H1 (cell line): ENCODE measurements at regions not wholly inside any gene's neighbourhood (a gene's known extent, or its start where the extent isn't known, plus 50 kb on each side); places are given as distances from the start of the nearest gene placed in this dataset.
"Not testable (repeated sequence)": the region's sequence is repeated elsewhere in the genome, so short reads cannot be mapped to it uniquely, and the experiment has no call there.

Source experiments
- CTCF ChIA-PET: fragments of 300-600 bp; sonication (Branson Sonifier 250); formaldehyde crosslinking; loops from one replicate; lab custom pipeline; 2021; ENCODE audit not compliant: partially characterized antibody; lab: Charles Lee
- POLR2A ChIA-PET: fragments of 300-600 bp; sonication (Branson Sonifier 250); formaldehyde crosslinking; loops from one replicate; lab custom pipeline; 2021; ENCODE audit warnings: inconsistent platforms; ENCODE audit not compliant: partially characterized antibody; lab: Charles Lee
- DNase-seq, 2 experiments: peaks; one replicate each; pipeline versions ENCODE4 v3.0.0 to v3.0.0-alpha.2; 2010 to 2022; ENCODE audit warnings: low spot score in 2 of 2, low read depth in 1 of 2, mixed read lengths in 1 of 2
- FAIRE-seq: peaks from 2 replicates; lab custom pipeline; 2011; peaks lifted over from hg19 to GRCh38; lab: Jason Lieb, UNC
- H2AFZ ChIP-seq: 2 replicates; pipeline ENCODE4 v1.8.1; 2012; ENCODE audit warnings: low read length, inconsistent platforms
- H2AK5ac ChIP-seq: 2 replicates; pipeline ENCODE4 v1.6.1; 2013; ENCODE audit warnings: low read depth, low read length
- H2BK120ac ChIP-seq: replicated peaks from 2 replicates; pipeline ENCODE3; 2013; ENCODE audit warnings: low read depth, low read length, inconsistent platforms
- H2BK12ac ChIP-seq: 2 replicates; pipeline ENCODE4 v1.6.1; 2013; ENCODE audit warnings: low read depth, low read length
- H2BK15ac ChIP-seq: 2 replicates; pipeline ENCODE4 v1.6.1; 2013; ENCODE audit warnings: low read length
- H2BK20ac ChIP-seq: 2 replicates; pipeline ENCODE4 v1.6.1; 2013; ENCODE audit warnings: low read length
- H2BK5ac ChIP-seq: 2 replicates; pipeline ENCODE4 v1.6.1; 2013; ENCODE audit warnings: low read depth, low read length
- H3K14ac ChIP-seq: 2 replicates; pipeline ENCODE4 v1.6.1; 2013; ENCODE audit warnings: inconsistent platforms; ENCODE audit not compliant: insufficient read length
- H3K18ac ChIP-seq: 2 replicates; pipeline ENCODE4 v1.6.1; 2013; ENCODE audit warnings: low read length; ENCODE audit errors: extremely low read depth
- H3K23ac ChIP-seq: 2 replicates; pipeline ENCODE4 v1.6.1; 2013; ENCODE audit warnings: inconsistent platforms; ENCODE audit not compliant: insufficient read length
- H3K23me2 ChIP-seq: 2 replicates; pipeline ENCODE4 v1.6.1; 2013; ENCODE audit warnings: low read depth, low read length
- H3K27ac ChIP-seq: 2 replicates; pipeline ENCODE4 v1.6.1; 2011; ENCODE audit warnings: low read depth, low read length, inconsistent platforms
- H3K27me3 ChIP-seq, 4 experiments: replicated peaks in 1 of 4; 1 replicate in 1 of 4; 2 replicates in 3 of 4; pipeline versions ENCODE4 v1.6.1 to v1.8.1; 2011 to 2013; ENCODE audit warnings: low read length in 3 of 4, mild to moderate bottlenecking in 3 of 4, inconsistent platforms in 2 of 4, mixed read lengths in 2 of 4, moderate library complexity in 1 of 4; ENCODE audit not compliant: control insufficient read depth in 3 of 4, insufficient read depth in 3 of 4; ENCODE audit errors: extremely low read depth in 1 of 4
- H3K36me3 ChIP-seq, 4 experiments: 2 replicates each; pipeline versions ENCODE4 v1.6.1 to v1.8.1; 2011 to 2013; ENCODE audit warnings: mild to moderate bottlenecking in 4 of 4, low read length in 3 of 4, moderate library complexity in 2 of 4, control low read depth in 1 of 4, inconsistent platforms in 1 of 4; ENCODE audit not compliant: insufficient read depth in 4 of 4, control insufficient read depth in 2 of 4
- H3K4ac ChIP-seq: replicated peaks from 2 replicates; pipeline ENCODE3; 2013; ENCODE audit warnings: low read length, low read depth, mixed read lengths, inconsistent platforms; ENCODE audit not compliant: insufficient read length
- H3K4me1 ChIP-seq, 4 experiments: replicated peaks in 1 of 4; 1 replicate in 1 of 4; 2 replicates in 3 of 4; pipeline versions ENCODE4 v1.6.1 to v1.8.1; 2011 to 2013; ENCODE audit warnings: low read length in 3 of 4, inconsistent platforms in 2 of 4, mixed read lengths in 1 of 4; ENCODE audit not compliant: insufficient read depth in 4 of 4, control insufficient read depth in 3 of 4
- H3K4me2 ChIP-seq, 2 experiments: 2 replicates each; pipeline versions ENCODE4 v1.6.1 to v1.8.1; 2011 to 2013; ENCODE audit warnings: low read depth in 2 of 2, low read length in 2 of 2, control low read depth in 1 of 2, inconsistent platforms in 1 of 2, mild to moderate bottlenecking in 1 of 2; ENCODE audit not compliant: insufficient read depth in 1 of 2
- H3K4me3 ChIP-seq, 4 experiments: fragments of 200-600, 300-600 bp in 1 of 4; sonication (generic), shearing (Covaris generic), sonication (Bioruptor Twin) in 1 of 4; 2 replicates each; pipeline versions ENCODE4 v1.5.1 to v1.8.1; 2011 to 2016; ENCODE audit warnings: low read length in 4 of 4, low read depth in 3 of 4, control low read depth in 2 of 4, inconsistent platforms in 2 of 4, mild to moderate bottlenecking in 2 of 4, mixed read lengths in 1 of 4, moderate library complexity in 1 of 4; ENCODE audit not compliant: insufficient read depth in 2 of 4; ENCODE audit errors: extremely low read depth in 1 of 4
- H3K56ac ChIP-seq: replicated peaks from 2 replicates; pipeline ENCODE3; 2013; ENCODE audit warnings: low read depth, mild to moderate bottlenecking, mixed read lengths, low read length, inconsistent platforms; ENCODE audit not compliant: insufficient read length
- H3K79me1 ChIP-seq: 2 replicates; pipeline ENCODE4 v1.6.1; 2013; ENCODE audit warnings: low read depth, low read length, control low read depth
- H3K79me2 ChIP-seq, 2 experiments: 2 replicates each; pipeline versions ENCODE4 v1.6.1 to v1.8.1; 2012 to 2013; ENCODE audit warnings: low read length in 2 of 2, mild to moderate bottlenecking in 2 of 2, inconsistent platforms in 1 of 2; ENCODE audit not compliant: insufficient read depth in 2 of 2, control insufficient read depth in 1 of 2
- H3K9ac ChIP-seq, 4 experiments: replicated peaks in 1 of 4; 1 replicate in 1 of 4; 2 replicates in 3 of 4; pipeline versions ENCODE4 v1.6.1 to v1.8.1; 2011 to 2013; ENCODE audit warnings: low read depth in 3 of 4, low read length in 3 of 4, control low read depth in 2 of 4, mild to moderate bottlenecking in 2 of 4, moderate library complexity in 2 of 4, inconsistent platforms in 1 of 4; ENCODE audit errors: extremely low read depth in 1 of 4
- H3K9me3 ChIP-seq, 2 experiments: 2 replicates each; pipeline versions ENCODE4 v1.6.1 to v1.8.1; 2012 to 2013; ENCODE audit warnings: mild to moderate bottlenecking in 2 of 2, moderate library complexity in 2 of 2, control low read depth in 1 of 2, inconsistent platforms in 1 of 2, low read depth in 1 of 2, low read length in 1 of 2, mixed read lengths in 1 of 2; ENCODE audit not compliant: insufficient read depth in 2 of 2
- H4K20me1 ChIP-seq, 2 experiments: replicated peaks in 1 of 2; 2 replicates each; pipeline versions ENCODE3 to v1.8.1; 2011 to 2013; ENCODE audit warnings: inconsistent platforms in 2 of 2, low read length in 2 of 2, mild to moderate bottlenecking in 1 of 2; ENCODE audit not compliant: insufficient read depth in 2 of 2, control insufficient read depth in 1 of 2
- H4K5ac ChIP-seq: 2 replicates; pipeline ENCODE4 v1.6.1; 2013; ENCODE audit warnings: low read length, low read depth, mixed read lengths, inconsistent platforms; ENCODE audit not compliant: insufficient read length
- H4K8ac ChIP-seq: 2 replicates; pipeline ENCODE4 v1.8.0; 2013; ENCODE audit warnings: mild to moderate bottlenecking, moderate library complexity, low read length, inconsistent platforms; ENCODE audit not compliant: insufficient read depth; ENCODE audit errors: extremely low read depth
- H4K91ac ChIP-seq: replicated peaks from 2 replicates; pipeline ENCODE3; 2013; ENCODE audit warnings: low read length, mixed read lengths, inconsistent platforms; ENCODE audit not compliant: insufficient read length
- WGBS, 2 experiments: shearing (Covaris generic) in 1 of 2; methylation state at CpG; one replicate each; pipeline versions ENCODE4 v1.1.6 to v1.1.7; 2013 to 2015; ENCODE audit warnings: low lambda C conversion rate in 2 of 2, mixed read lengths in 2 of 2, inconsistent platforms in 1 of 2, low coverage in 1 of 2, missing lambda C conversion rate in 1 of 2; ENCODE audit not compliant: insufficient replicate concordance in 2 of 2, insufficient coverage in 1 of 2, insufficient read length in 1 of 2; ENCODE audit errors: extremely low coverage in 1 of 2, missing lambda C conversion rate in 1 of 2; 5-methylcytosine and 5-hydroxymethylcytosine counted together

DNA sequence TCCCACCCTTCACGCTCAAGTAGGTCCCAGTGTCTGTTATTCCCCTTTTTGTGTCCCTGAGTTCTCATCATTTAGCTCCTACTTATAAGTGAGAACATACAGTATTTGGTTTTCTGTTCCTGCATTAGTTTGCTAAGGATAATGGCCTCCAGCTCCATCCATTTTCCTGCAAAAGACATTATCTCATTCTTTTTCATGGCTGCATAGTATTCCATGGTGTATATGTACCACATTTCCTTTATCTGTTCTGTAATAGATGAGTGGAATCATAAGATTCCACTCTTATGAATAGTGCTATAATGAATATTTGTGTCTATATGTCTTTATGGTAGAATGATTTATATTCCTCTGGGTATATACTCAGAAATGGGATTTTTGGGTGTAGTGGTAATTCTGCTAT is 1473.5 kb upstream of the ACVR2A start:
- H3K18ac ChIP-seq, H3K56ac ChIP-seq, H2BK5ac ChIP-seq, H4K20me1 ChIP-seq, DNase-seq, H3K14ac ChIP-seq, H2BK120ac ChIP-seq, H3K4me3 ChIP-seq, H3K9ac ChIP-seq, H4K5ac ChIP-seq, POLR2A ChIA-PET, H3K9me3 ChIP-seq, H2BK12ac ChIP-seq, H2BK15ac ChIP-seq, H3K4ac ChIP-seq, FAIRE-seq, H3K79me2 ChIP-seq, H3K23me2 ChIP-seq, H3K27ac ChIP-seq, H3K36me3 ChIP-seq, H3K79me1 ChIP-seq, H2BK20ac ChIP-seq, H3K27me3 ChIP-seq, H3K4me1 ChIP-seq, H3K4me2 ChIP-seq, H2AFZ ChIP-seq, H2AK5ac ChIP-seq, H3K23ac ChIP-seq, H4K8ac ChIP-seq, H4K91ac ChIP-seq: not testable (repeated sequence)
- CTCF ChIA-PET, result interaction anchor here (0.6 to 0.7 kb wide), 2 partner anchors 368 to 1977 kb away, joined by 3 read pairs; no protein-coding TSS in a partner anchor
- WGBS, 2 experiments, result 100% methylated on average over 1 of the region's 1 CpG; no CpG with 5 or more reads in 1 of the 2 experiments
